Osteocyte (in vitro differentiated cells): ENCODE measurements at regions not wholly inside any gene's neighbourhood (a gene's known extent, or its start where the extent isn't known, plus 50 kb on each side); places are given as distances from the start of the nearest gene placed in this dataset.

Experiments used
- DNase-seq: peaks from one replicate; pipeline ENCODE4 v3.0.0; 2021; ENCODE audit warnings: mixed read lengths; ENCODE audit not compliant: unreplicated experiment; ENCODE audit errors: extremely low spot score
- H3K27ac Mint-ChIP-seq: one replicate; pipeline ENCODE4 v1.8.0; 2021; ENCODE audit warnings: mild to moderate bottlenecking, mixed read lengths; ENCODE audit not compliant: unreplicated experiment
- H3K27me3 Mint-ChIP-seq: one replicate; pipeline ENCODE4 v1.8.0; 2021; ENCODE audit warnings: mixed read lengths; ENCODE audit not compliant: unreplicated experiment
- H3K36me3 Mint-ChIP-seq: one replicate; pipeline ENCODE4 v1.8.0; 2021; ENCODE audit warnings: mixed read lengths; ENCODE audit not compliant: unreplicated experiment
- H3K4me1 Mint-ChIP-seq: one replicate; pipeline ENCODE4 v1.8.0; 2021; ENCODE audit warnings: mixed read lengths; ENCODE audit not compliant: unreplicated experiment
- H3K4me3 Mint-ChIP-seq: one replicate; pipeline ENCODE4 v1.8.0; 2021; ENCODE audit warnings: mild to moderate bottlenecking, moderate library complexity, mixed read lengths; ENCODE audit not compliant: unreplicated experiment
- H3K9me3 Mint-ChIP-seq: one replicate; pipeline ENCODE4 v1.8.0; 2021; ENCODE audit warnings: mixed read lengths; ENCODE audit not compliant: unreplicated experiment
- CTCF ChIP-seq: fragments of 200-600 bp; sonication (generic); IDR thresholded peaks from 2 replicates; pipeline ENCODE4 v1.5.0; 2021; ENCODE audit warnings: antibody characterized with exemption, mild to moderate bottlenecking, moderate library complexity

- no peaks in the 10 kb centered on the region for H3K27me3 Mint-ChIP-seq
- peaks cover 22% of the 10 kb centered on the region for H3K9me3 Mint-ChIP-seq
- no peak for TF ChIP-seq CTCF
- no peak for DNase-seq
- H3K4me1 Mint-ChIP-seq = no peaks in the 10 kb centered on the region
- H3K27ac Mint-ChIP-seq = no peak overlapping the region
- no peaks in the 10 kb centered on the region for H3K36me3 Mint-ChIP-seq
- H3K4me3 Mint-ChIP-seq = no peak overlapping the region
These were observed 304.7 kb downstream of the RMST start for GRCh38 chr12:97767347-97767746.

DNA sequence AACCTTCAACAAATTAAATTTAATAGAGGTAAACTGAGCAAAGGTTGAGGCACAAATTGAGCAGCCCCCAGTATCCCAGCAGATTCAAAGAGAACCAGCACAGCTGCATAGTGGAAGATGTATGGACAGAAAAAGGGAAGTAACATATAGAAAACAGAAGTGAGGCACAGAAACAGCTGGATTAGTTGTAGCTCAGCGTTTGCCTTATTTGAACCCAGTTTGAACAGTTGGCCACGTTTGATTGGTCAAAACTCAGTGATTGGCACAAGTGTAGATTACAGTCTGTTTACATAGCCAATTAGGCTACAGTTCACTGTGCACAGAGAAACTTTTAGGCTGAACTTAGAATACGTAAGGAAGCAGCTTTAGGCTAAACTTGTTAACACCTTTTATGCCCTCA is 315.5 kb downstream of the RMST start:
- no peak overlapping the region for H3K4me3 Mint-ChIP-seq
- H3K27me3 Mint-ChIP-seq = no peaks in the 10 kb centered on the region
- no peaks in the 10 kb centered on the region for H3K36me3 Mint-ChIP-seq
- H3K27ac Mint-ChIP-seq = no peak overlapping the region
- H3K4me1 Mint-ChIP-seq = no peaks in the 10 kb centered on the region
- no peak for TF ChIP-seq CTCF
- DNase-seq = no peak
- peaks cover 12% of the 10 kb centered on the region for H3K9me3 Mint-ChIP-seq

GRCh38 chr12:97781342-97781741 is 318.7 kb downstream of the RMST start:
- H3K9me3 Mint-ChIP-seq = peaks cover 13% of the 10 kb centered on the region
- no peak for TF ChIP-seq CTCF
- no peaks in the 10 kb centered on the region for H3K27me3 Mint-ChIP-seq
- no peak overlapping the region for H3K4me3 Mint-ChIP-seq
- H3K36me3 Mint-ChIP-seq = no peaks in the 10 kb centered on the region
- no peak overlapping the region for H3K27ac Mint-ChIP-seq
- H3K4me1 Mint-ChIP-seq = no peaks in the 10 kb centered on the region
- no peak for DNase-seq

DNA sequence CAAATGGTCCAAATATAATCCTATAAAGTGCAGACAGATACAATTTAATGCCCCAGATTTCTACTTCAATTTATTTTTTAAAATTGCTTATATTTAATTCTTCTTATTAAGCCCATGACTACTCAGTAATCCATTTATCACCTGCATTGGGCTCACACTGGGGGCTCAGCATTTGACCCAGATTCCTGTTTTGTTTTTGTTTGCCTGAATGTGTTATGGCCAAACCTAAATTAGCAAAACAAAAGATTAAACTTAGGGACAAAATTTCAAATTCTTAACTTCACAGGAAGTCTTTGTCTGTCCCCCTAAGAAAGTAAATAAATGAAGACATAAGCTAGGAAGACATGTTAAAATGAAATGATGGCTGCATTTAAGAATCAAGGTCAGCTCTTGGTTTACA is 322.3 kb downstream of the RMST start:
- Mint-ChIP-seq H3K9me3 (peaks cover 12% of the 10 kb centered on the region), H3K27me3 (no peaks in the 10 kb centered on the region), H3K4me3 (no peak overlapping the region), H3K4me1 (no peaks in the 10 kb centered on the region), H3K27ac (no peak overlapping the region), H3K36me3 (no peaks in the 10 kb centered on the region)
- DNase-seq = no peak
- no peak for TF ChIP-seq CTCF

- no peak for DNase-seq
- no peaks in the 10 kb centered on the region for H3K4me1 Mint-ChIP-seq
- H3K4me3 Mint-ChIP-seq = no peak overlapping the region
- no peaks in the 10 kb centered on the region for H3K36me3 Mint-ChIP-seq
- no peaks in the 10 kb centered on the region for H3K27me3 Mint-ChIP-seq
- H3K27ac Mint-ChIP-seq = no peak overlapping the region
- no peak for TF ChIP-seq CTCF
- peaks cover 23% of the 10 kb centered on the region for H3K9me3 Mint-ChIP-seq
These were observed 327.7 kb downstream of the RMST start for GRCh38 chr12:97790281-97790680.
